ENCODE measurements at regions not wholly inside any gene's neighbourhood (a gene's known extent, or its start where the extent isn't known, plus 50 kb on each side); places are given as distances from the start of the nearest gene placed in this dataset.
A peak's percentile ranks its signal among the peaks of the same experiment; 100 is the strongest.

GRCh38 chr14:46256381-46256780 lies 395.2 kb downstream of the RPL10L start:
- no peak for TF ChIP-seq POLR2A (IDR thresholded peaks at IDR 0.05)
- TF ChIP-seq EP300 (IDR thresholded peaks at IDR 0.05) = no peak
- TF ChIP-seq POLR2AphosphoS5 (IDR thresholded peaks at IDR 0.05) = no peak
- TF ChIP-seq CTCF (IDR thresholded peaks at IDR 0.05) = no peak
- 32 to 35% methylated on average over 3 of the region's 3 CpGs for WGBS, 2 donors
- intact Hi-C loops (cut with DNase I) = loop anchor here (5.0 kb wide), 1 partner anchor 579 kb away; no protein-coding TSS in a partner anchor

GRCh38 chr14:46250113-46250703 lies 401.4 kb downstream of the RPL10L start:
- H3K4me3 ChIP-seq = no peak overlapping the region
- intact Hi-C loops (cut with DNase I) = no loop called here
- H3K27ac ChIP-seq = no peak overlapping the region
- H3K36me3 ChIP-seq = no peaks in the 10 kb centered on the region
- DNase-seq = no peak
- no peaks in the 10 kb centered on the region for H3K27me3 ChIP-seq
- TF ChIP-seq EP300 (IDR thresholded peaks at IDR 0.05) (no peak), CTCF (IDR thresholded peaks at IDR 0.05) (peak in 3 of 4 experiments; percentile 26 to 42 (median 30))
- no peaks in the 10 kb centered on the region for H3K9me3 ChIP-seq
- H3K4me1 ChIP-seq = no peaks in the 10 kb centered on the region

More at GRCh38 chr14:46256381-46256780, 395.2 kb downstream of the RPL10L start:
- no peaks in the 10 kb centered on the region for H3K4me1 ChIP-seq
- no peaks in the 10 kb centered on the region for H3K36me3 ChIP-seq
- H3K4me3 ChIP-seq = no peak overlapping the region
- H3K27me3 ChIP-seq = no peaks in the 10 kb centered on the region
- no peak for DNase-seq
- H3K9me3 ChIP-seq = no peaks in the 10 kb centered on the region
- no peak overlapping the region for H3K27ac ChIP-seq

GRCh38 chr14:46248001-46248630 lies 403.5 kb downstream of the RPL10L start:
- Histone ChIP-seq H3K4me3 (no peak overlapping the region), H3K27me3 (no peaks in the 10 kb centered on the region), H3K9me3 (no peaks in the 10 kb centered on the region), H3K4me1 (no peaks in the 10 kb centered on the region), H3K27ac (no peak overlapping the region), H3K36me3 (no peaks in the 10 kb centered on the region)
- intact Hi-C loops (cut with DNase I) = no loop called here
- 55 to 58% methylated on average over 1 of the region's 1 CpG for WGBS, 2 donors
- TF ChIP-seq POLR2AphosphoS5 (IDR thresholded peaks at IDR 0.05) (no peak), CTCF (IDR thresholded peaks at IDR 0.05) (no peak), POLR2A (IDR thresholded peaks at IDR 0.05) (no peak), EP300 (IDR thresholded peaks at IDR 0.05) (no peak)
- no peak for DNase-seq

GRCh38 chr14:46245276-46245675 lies 406.3 kb downstream of the RPL10L start:
- 89 to 92% methylated on average over 2 of the region's 2 CpGs for WGBS, 2 donors
- intact Hi-C loops (cut with DNase I) = no loop called here
- TF ChIP-seq POLR2A (IDR thresholded peaks at IDR 0.05) = no peak
- TF ChIP-seq POLR2AphosphoS5 (IDR thresholded peaks at IDR 0.05) = no peak
- TF ChIP-seq EP300 (IDR thresholded peaks at IDR 0.05) = no peak
- no peak for TF ChIP-seq CTCF (IDR thresholded peaks at IDR 0.05)
- Histone ChIP-seq H3K4me1 (no peaks in the 10 kb centered on the region), H3K4me3 (no peak overlapping the region), H3K27ac (no peak overlapping the region), H3K27me3 (no peaks in the 10 kb centered on the region), H3K36me3 (no peaks in the 10 kb centered on the region), H3K9me3 (no peaks in the 10 kb centered on the region)
- no peak for DNase-seq

GRCh38 chr14:46233786-46234185 lies 417.8 kb downstream of the RPL10L start:
- Histone ChIP-seq H3K36me3 (no peaks in the 10 kb centered on the region), H3K4me1 (no peaks in the 10 kb centered on the region), H3K9me3 (peaks cover 0 to 3% (median 0%) of the 10 kb centered on the region in 4 donors), H3K4me3 (no peak overlapping the region), H3K27me3 (no peaks in the 10 kb centered on the region), H3K27ac (no peak overlapping the region)
- no peak for TF ChIP-seq POLR2AphosphoS5 (IDR thresholded peaks at IDR 0.05)
- no peak for TF ChIP-seq POLR2A (IDR thresholded peaks at IDR 0.05)
- TF ChIP-seq CTCF (IDR thresholded peaks at IDR 0.05) = no peak
- TF ChIP-seq EP300 (IDR thresholded peaks at IDR 0.05) = no peak
- intact Hi-C loops (cut with DNase I) = no loop called here
- no peak for DNase-seq
- 52 to 53% methylated on average over 2 of the region's 2 CpGs for WGBS, 2 donors

Data from sigmoid colon (tissue), 6 donors.